Limb (tissue), 2 donors: ENCODE measurements at regions not wholly inside any gene's neighbourhood (a gene's known extent, or its start where the extent isn't known, plus 50 kb on each side); places are given as distances from the start of the nearest gene placed in this dataset.

ENCODE experiments used
- DNase-seq, 2 donors: peaks; one replicate each; pipeline ENCODE4 v3.0.0-alpha.2; 2016; ENCODE audit errors: extremely low spot score in 2 of 2

GRCh38 chr1:234536741-234537140 is 57.8 kb upstream of the TARBP1 start:
- no peak for DNase-seq

- DNase-seq: peak; percentile 51 to 77
These were observed 57.0 kb upstream of the TARBP1 start for GRCh38 chr1:234535763-234536515.

GRCh38 chr1:234535218-234535617 is 56.2 kb upstream of the TARBP1 start:
- DNase-seq: no peak

- DNase-seq: peak; percentile 88 to 95
These were observed 55.2 kb upstream of the TARBP1 start for GRCh38 chr1:234533975-234534876.

- peak in 1 of 2 donors; percentile 61 for DNase-seq
These were observed 54.3 kb upstream of the TARBP1 start for GRCh38 chr1:234533034-234533891.

- no peak for DNase-seq
These were observed 53.5 kb upstream of the TARBP1 start for GRCh38 chr1:234532503-234532922.

- peak in 1 of 2 donors; percentile 75 for DNase-seq
These were observed 52.2 kb upstream of the TARBP1 start for GRCh38 chr1:234531151-234531635.

- no peak for DNase-seq
These were observed 51.7 kb upstream of the TARBP1 start for GRCh38 chr1:234530672-234531071.

- no peak for DNase-seq
These were observed 50.9 kb upstream of the TARBP1 start for GRCh38 chr1:234529950-234530237.

- DNase-seq: no peak
These were observed 50.3 kb upstream of the TARBP1 start for GRCh38 chr1:234529095-234529949.
